Tibial nerve (tissue), 4 donors: ENCODE measurements at regions not wholly inside any gene's neighbourhood (a gene's known extent, or its start where the extent isn't known, plus 50 kb on each side); places are given as distances from the start of the nearest gene placed in this dataset.

Experiments
- DNase-seq, 2 donors: peaks; one replicate each; pipeline ENCODE4 v3.0.0-alpha.2; 2019; ENCODE audit warnings: low spot score in 2 of 2
- H3K27ac ChIP-seq, 4 donors: fragments of 200-600 bp; sonication (generic) in 3 of 4; one replicate each; pipeline ENCODE4 v1.5.1; 2017 to 2019; ENCODE audit warnings: mild to moderate bottlenecking in 1 of 4
- H3K27me3 ChIP-seq, 2 donors: fragments of 200-600 bp; sonication (generic) in 1 of 2; one replicate each; pipeline versions ENCODE4 v1.5.1 to v1.6.0; 2017 to 2019
- H3K36me3 ChIP-seq, 3 donors: fragments of 200-600 bp; sonication (generic); one replicate each; pipeline ENCODE4 v1.5.1; 2018 to 2019
- H3K4me1 ChIP-seq, 4 donors: fragments of 200-600 bp; sonication (generic) in 3 of 4; one replicate each; pipeline ENCODE4 v1.5.1; 2017 to 2019
- H3K4me3 ChIP-seq, 4 donors: fragments of 200-600 bp; sonication (generic) in 3 of 4; one replicate each; pipeline ENCODE4 v1.5.1; 2017 to 2019; ENCODE audit warnings: mild to moderate bottlenecking in 1 of 4, moderate library complexity in 1 of 4
- H3K9me3 ChIP-seq, 4 donors: fragments of 200-600 bp; sonication (generic) in 3 of 4; one replicate each; pipeline ENCODE4 v1.5.1; 2017 to 2019
- CTCF ChIP-seq, 5 experiments: fragments of 200-600 bp in 3 of 5; fragments of 450-650 bp in 2 of 5; sonication (generic) in 3 of 5; IDR thresholded peaks; one replicate each; pipeline ENCODE4 v1.5.1; 2016 to 2019; ENCODE audit warnings: antibody characterized with exemption in 5 of 5, mild to moderate bottlenecking in 3 of 5, moderate library complexity in 2 of 5
- EP300 ChIP-seq, 2 donors: sonication (generic); formaldehyde crosslinking; IDR thresholded peaks; one replicate each; pipeline ENCODE4 v1.6.1; 2017; ENCODE audit warnings: antibody characterized with exemption in 2 of 2, mild to moderate bottlenecking in 1 of 2
- POLR2A ChIP-seq, 2 donors: fragments of 450-650 bp; IDR thresholded peaks; one replicate each; pipeline ENCODE4 v1.6.1; 2017; ENCODE audit warnings: antibody characterized with exemption in 2 of 2, mild to moderate bottlenecking in 2 of 2, moderate library complexity in 2 of 2
- WGBS, 2 donors: methylation state at CpG; one replicate each; pipeline ENCODE4 v1.1.5; 2018; 5-methylcytosine and 5-hydroxymethylcytosine counted together

GRCh38 chr6:101231606-101232235 lies 161.8 kb upstream of the GRIK2 start:
- Histone ChIP-seq H3K9me3 (no peaks in the 10 kb centered on the region), H3K27ac (no peak overlapping the region), H3K4me3 (no peak overlapping the region), H3K36me3 (no peaks in the 10 kb centered on the region), H3K27me3 (no peaks in the 10 kb centered on the region), H3K4me1 (no peaks in the 10 kb centered on the region)
- TF ChIP-seq CTCF (IDR thresholded peaks at IDR 0.05) (no peak), POLR2A (IDR thresholded peaks at IDR 0.05) (no peak), EP300 (IDR thresholded peaks at IDR 0.05) (no peak)
- WGBS, 2 donors = 93 to 95% methylated on average over 7 of the region's 7 CpGs
- no peak for DNase-seq

- Histone ChIP-seq H3K27me3 (no peaks in the 10 kb centered on the region), H3K36me3 (no peaks in the 10 kb centered on the region), H3K4me1 (no peaks in the 10 kb centered on the region), H3K27ac (no peak overlapping the region), H3K4me3 (no peak overlapping the region), H3K9me3 (no peaks in the 10 kb centered on the region)
- DNase-seq = no peak
- no peak for TF ChIP-seq EP300 (IDR thresholded peaks at IDR 0.05)
- no peak for TF ChIP-seq CTCF (IDR thresholded peaks at IDR 0.05)
- no peak for TF ChIP-seq POLR2A (IDR thresholded peaks at IDR 0.05)
These were observed 160.5 kb upstream of the GRIK2 start for GRCh38 chr6:101232961-101233360.

- H3K9me3 ChIP-seq = no peaks in the 10 kb centered on the region
- H3K36me3 ChIP-seq = no peaks in the 10 kb centered on the region
- no peaks in the 10 kb centered on the region for H3K4me1 ChIP-seq
- H3K27ac ChIP-seq = no peak overlapping the region
- no peak overlapping the region for H3K4me3 ChIP-seq
- H3K27me3 ChIP-seq = no peaks in the 10 kb centered on the region
- DNase-seq = no peak
- 74% methylated on average over 4 of the region's 4 CpGs for WGBS, 2 donors
- no peak for TF ChIP-seq POLR2A (IDR thresholded peaks at IDR 0.05)
- TF ChIP-seq EP300 (IDR thresholded peaks at IDR 0.05) = no peak
- TF ChIP-seq CTCF (IDR thresholded peaks at IDR 0.05) = no peak
These were observed 156.8 kb upstream of the GRIK2 start for GRCh38 chr6:101236709-101237108.

- H3K4me3 ChIP-seq = no peak overlapping the region
- no peak for DNase-seq
- H3K27me3 ChIP-seq = no peaks in the 10 kb centered on the region
- H3K27ac ChIP-seq = no peak overlapping the region
- TF ChIP-seq CTCF (IDR thresholded peaks at IDR 0.05) = no peak
- TF ChIP-seq EP300 (IDR thresholded peaks at IDR 0.05) = no peak
- TF ChIP-seq POLR2A (IDR thresholded peaks at IDR 0.05) = no peak
- H3K4me1 ChIP-seq = no peaks in the 10 kb centered on the region
- H3K36me3 ChIP-seq = no peaks in the 10 kb centered on the region
- H3K9me3 ChIP-seq = no peaks in the 10 kb centered on the region
These were observed 152.1 kb upstream of the GRIK2 start for GRCh38 chr6:101241442-101241841.

- no peak overlapping the region for H3K4me3 ChIP-seq
- no peaks in the 10 kb centered on the region for H3K4me1 ChIP-seq
- no peaks in the 10 kb centered on the region for H3K27me3 ChIP-seq
- H3K27ac ChIP-seq = no peak overlapping the region
- H3K9me3 ChIP-seq = peaks cover 0 to 32% (median 10%) of the 10 kb centered on the region in 4 donors
- no peak for DNase-seq
- TF ChIP-seq EP300 (IDR thresholded peaks at IDR 0.05) (no peak), POLR2A (IDR thresholded peaks at IDR 0.05) (no peak), CTCF (IDR thresholded peaks at IDR 0.05) (no peak)
- H3K36me3 ChIP-seq = no peaks in the 10 kb centered on the region
These were observed 144.0 kb upstream of the GRIK2 start for GRCh38 chr6:101249470-101249869.
